GM12878 (cell line): ENCODE measurements at regions not wholly inside any gene's neighbourhood (a gene's known extent, or its start where the extent isn't known, plus 50 kb on each side); places are given as distances from the start of the nearest gene placed in this dataset.

Source experiments
- CHD2 ChIP-seq: IDR thresholded peaks from 2 replicates; pipeline ENCODE4 v1.6.1; 2011; ENCODE audit warnings: low read depth, low read length, improper control_type of control experiment, borderline replicate concordance
- ELK1 ChIP-seq: IDR thresholded peaks from 2 replicates; pipeline ENCODE4 v1.6.1; 2012; ENCODE audit warnings: low read depth, low read length, improper control_type of control experiment
- EZH2 ChIP-seq: IDR thresholded peaks from 2 replicates; pipeline ENCODE4 v1.6.1; 2012; ENCODE audit warnings: low read depth, mild to moderate bottlenecking, control low read depth, inconsistent platforms, low read length, borderline replicate concordance; ENCODE audit not compliant: control insufficient read depth
- FOXK2 ChIP-seq: fragments of 450-650 bp; IDR thresholded peaks from 2 replicates; pipeline ENCODE4 v1.6.1; 2017; ENCODE audit warnings: mild to moderate bottlenecking, moderate library complexity
- PML ChIP-seq: IDR thresholded peaks from 2 replicates; pipeline ENCODE4 v1.6.1; 2012; ENCODE audit warnings: low read length, inconsistent platforms
- USF2 ChIP-seq: IDR thresholded peaks from 2 replicates; pipeline ENCODE4 v1.6.1; 2011; ENCODE audit warnings: low read depth, low read length, improper control_type of control experiment, borderline replicate concordance
- ZNF274 ChIP-seq: IDR thresholded peaks from one replicate; pipeline ENCODE4 v1.8.0; 2011; ENCODE audit not compliant: insufficient read length, insufficient read depth

- TF ChIP-seq CHD2: no peak
- TF ChIP-seq EZH2: no peak
- no peak for TF ChIP-seq ZNF274
- TF ChIP-seq PML: no peak
- TF ChIP-seq ELK1: no peak
- TF ChIP-seq FOXK2: no peak
- TF ChIP-seq USF2: no peak
These were observed 188.1 kb downstream of the SLITRK5 start for GRCh38 chr13:87859261-87859660.
